NCI-H446 (cell line): ENCODE measurements at regions not wholly inside any gene's neighbourhood (a gene's known extent, or its start where the extent isn't known, plus 50 kb on each side); places are given as distances from the start of the nearest gene placed in this dataset.

Experiments used
- DNase-seq, 2 experiments: peaks; one replicate each; lab custom pipeline; 2025; lab: John Stamatoyannopoulos, UW

GRCh38 chr3:157626817-157627216, 123.6 kb upstream of the VEPH1 start:
- no peak for DNase-seq

GRCh38 chr3:157624801-157625200, 121.6 kb upstream of the VEPH1 start:
- DNase-seq: peak in 1 of 2 experiments; percentile 43

- DNase-seq: no peak
These were observed 115.7 kb upstream of the VEPH1 start for GRCh38 chr3:157618886-157619285.

GRCh38 chr3:157618075-157618760, 115.0 kb upstream of the VEPH1 start:
- peak; percentile 60 to 83 for DNase-seq

- DNase-seq: no peak
These were observed 111.7 kb upstream of the VEPH1 start for GRCh38 chr3:157614896-157615295.

GRCh38 chr3:157611536-157612076, 108.4 kb upstream of the VEPH1 start:
- no peak for DNase-seq

GRCh38 chr3:157610876-157611535, 107.8 kb upstream of the VEPH1 start:
- DNase-seq: no peak

- no peak for DNase-seq
These were observed 104.7 kb upstream of the VEPH1 start for GRCh38 chr3:157607826-157608405.

GRCh38 chr3:157606852-157607197, 103.6 kb upstream of the VEPH1 start:
- no peak for DNase-seq

- DNase-seq: peak; percentile 92 to 96
These were observed 103.0 kb upstream of the VEPH1 start for GRCh38 chr3:157606011-157606851.

GRCh38 chr3:157605356-157605755, 102.1 kb upstream of the VEPH1 start:
- DNase-seq: no peak

GRCh38 chr3:157602424-157602823, 99.2 kb upstream of the VEPH1 start:
- DNase-seq: no peak

- no peak for DNase-seq
These were observed 92.0 kb upstream of the VEPH1 start for GRCh38 chr3:157595259-157595658.

GRCh38 chr3:157594413-157594812, 91.2 kb upstream of the VEPH1 start:
- DNase-seq: no peak

- no peak for DNase-seq
These were observed 89.6 kb upstream of the VEPH1 start for GRCh38 chr3:157592769-157593168.

GRCh38 chr3:157590273-157590672, 87.1 kb upstream of the VEPH1 start:
- DNase-seq: no peak

GRCh38 chr3:157589211-157589610, 86.0 kb upstream of the VEPH1 start:
- DNase-seq: no peak

- DNase-seq: no peak
These were observed 85.3 kb upstream of the VEPH1 start for GRCh38 chr3:157588386-157589060.

- no peak for DNase-seq
These were observed 83.1 kb upstream of the VEPH1 start for GRCh38 chr3:157586293-157586692.

- DNase-seq: no peak
These were observed 82.2 kb upstream of the VEPH1 start for GRCh38 chr3:157585386-157585785.

- no peak for DNase-seq
These were observed 79.4 kb upstream of the VEPH1 start for GRCh38 chr3:157582637-157582973.
